ENCODE measurements at regions not wholly inside any gene's neighbourhood (a gene's known extent, or its start where the extent isn't known, plus 50 kb on each side); places are given as distances from the start of the nearest gene placed in this dataset.

- POLR2A ChIA-PET: no interaction called here
- in situ Hi-C loops (cut with HindIII; ENCODE audit: low pct_unique_long_range_greater_than_20kb, low sequenced_read_pairs): no loop called here
Measured at GRCh38 chr13:53890696-53891095, 862.1 kb downstream of the OLFM4 start.

GRCh38 chr13:53901593-53901992, 873.0 kb downstream of the OLFM4 start:
- no peak for ATAC-seq
- DNase-seq (ENCODE audit: low read depth, low spot score): no peak
- H3K36me3 ChIP-seq (ENCODE audit: control insufficient read depth, insufficient read depth, low read length): no peaks in the 10 kb centered on the region
- no TSS peak for BruUV-seq (replicated peaks)
- H3K4me3 ChIP-seq (ENCODE audit: low read depth in 2 of 2, low read length in 2 of 2): no peak overlapping the region
- no peaks in the 10 kb centered on the region for H3K27me3 ChIP-seq (ENCODE audit: control insufficient read depth, insufficient read depth, low read length)
- POLR2A ChIA-PET: no interaction called here
- no peak for TF ChIP-seq SIN3A (IDR thresholded peaks at IDR 0.05; ENCODE audit: borderline replicate concordance, insufficient read depth, low read depth, low read length)
- TF ChIP-seq TCF7L2 (IDR thresholded peaks at IDR 0.05; ENCODE audit: low read depth, low read length): no peak
- TF ChIP-seq REST (IDR thresholded peaks at IDR 0.05; ENCODE audit: insufficient read depth in 1 of 2, low read depth in 2 of 2, low read length in 1 of 2): no peak
- TF ChIP-seq POLR2AphosphoS5 (IDR thresholded peaks at IDR 0.05; ENCODE audit: low read depth, low read length): no peak
- in situ Hi-C loops (cut with HindIII; ENCODE audit: low pct_unique_long_range_greater_than_20kb, low sequenced_read_pairs): no loop called here
- CTCF ChIA-PET: no interaction called here
- no peak overlapping the region for H3K27ac ChIP-seq (ENCODE audit: low read length)
- no peaks in the 10 kb centered on the region for H3K4me1 ChIP-seq (ENCODE audit: control insufficient read depth, insufficient read depth, low read length)
- intact Hi-C loops (cut with micrococcal nuclease; ENCODE audit: unreplicated experiment): no loop called here
- no peaks in the 10 kb centered on the region for H3K9me3 ChIP-seq (ENCODE audit: control insufficient read depth, insufficient read depth, low read depth, low read length)

More at GRCh38 chr13:53890696-53891095, 862.1 kb downstream of the OLFM4 start:
- no TSS peak for BruUV-seq (replicated peaks)
- Histone ChIP-seq H3K36me3 (ENCODE audit: control insufficient read depth, insufficient read depth, low read length) (no peaks in the 10 kb centered on the region), H3K27ac (ENCODE audit: low read length) (no peak overlapping the region), H3K27me3 (ENCODE audit: control insufficient read depth, insufficient read depth, low read length) (no peaks in the 10 kb centered on the region), H3K9me3 (ENCODE audit: control insufficient read depth, insufficient read depth, low read depth, low read length) (no peaks in the 10 kb centered on the region), H3K4me1 (ENCODE audit: control insufficient read depth, insufficient read depth, low read length) (no peaks in the 10 kb centered on the region), H3K4me3 (ENCODE audit: low read depth in 2 of 2, low read length in 2 of 2) (no peak overlapping the region)
- CTCF ChIA-PET: no interaction called here
- TF ChIP-seq CTCF (IDR thresholded peaks at IDR 0.05): no peak
- no peak for TF ChIP-seq POLR2AphosphoS5 (IDR thresholded peaks at IDR 0.05; ENCODE audit: low read depth, low read length)
- no peak for TF ChIP-seq REST (IDR thresholded peaks at IDR 0.05; ENCODE audit: insufficient read depth in 1 of 2, low read depth in 2 of 2, low read length in 1 of 2)
- TF ChIP-seq SIN3A (IDR thresholded peaks at IDR 0.05; ENCODE audit: borderline replicate concordance, insufficient read depth, low read depth, low read length): no peak
- ATAC-seq (no peak), DNase-seq (ENCODE audit: low read depth, low spot score) (no peak)
- intact Hi-C loops (cut with micrococcal nuclease; ENCODE audit: unreplicated experiment): no loop called here

Data from Panc1 (cell line).